WTC11 (cell line): ENCODE measurements at regions not wholly inside any gene's neighbourhood (a gene's known extent, or its start where the extent isn't known, plus 50 kb on each side); places are given as distances from the start of the nearest gene placed in this dataset.

Experiments used
- ATAC-seq: fragments of 200-7000 bp; cut with Tn5 transposase; 2 replicates; pipeline ENCODE4 v1.10.0; 2021; ENCODE audit warnings: mild to moderate bottlenecking, moderate library complexity
- CTCF ChIA-PET: fragments of 300-600 bp; sonication (Branson Sonifier 250); formaldehyde crosslinking; loops from one replicate; lab custom pipeline; 2021; ENCODE audit warnings: antibody characterized with exemption; lab: Charles Lee
- POLR2A ChIA-PET: fragments of 350-600 bp; sonication (Branson Sonifier 250); formaldehyde crosslinking; loops from one replicate; lab custom pipeline; 2021; ENCODE audit warnings: antibody characterized with exemption; lab: Charles Lee
- DNase-seq: peaks from one replicate; pipeline ENCODE4 v3.0.0; 2021; ENCODE audit warnings: low spot score
- H3K27ac Mint-ChIP-seq: 2 replicates; pipeline ENCODE4 v1.8.0; 2021; ENCODE audit warnings: mixed read lengths
- H3K27me3 Mint-ChIP-seq: 2 replicates; pipeline ENCODE4 v1.8.0; 2021; ENCODE audit warnings: low read depth, mild to moderate bottlenecking, moderate library complexity, mixed read lengths
- H3K36me3 Mint-ChIP-seq: 2 replicates; pipeline ENCODE4 v1.8.0; 2021; ENCODE audit warnings: mixed read lengths
- H3K4me1 Mint-ChIP-seq: 2 replicates; pipeline ENCODE4 v1.8.0; 2022; ENCODE audit warnings: mixed read lengths
- H3K4me3 Mint-ChIP-seq: 2 replicates; pipeline ENCODE4 v1.8.0; 2021; ENCODE audit warnings: mild to moderate bottlenecking, moderate library complexity, mixed read lengths
- H3K9me3 Mint-ChIP-seq: 2 replicates; pipeline ENCODE4 v1.8.0; 2021; ENCODE audit warnings: mixed read lengths
- ARID4B ChIP-seq: sonication (generic); formaldehyde crosslinking; IDR thresholded peaks from 2 replicates; pipeline ENCODE4 v1.8.0; 2023; ENCODE audit warnings: missing genetic modification reagents, mild to moderate bottlenecking, borderline replicate concordance
- CBFB ChIP-seq: sonication (generic); formaldehyde crosslinking; IDR thresholded peaks from 2 replicates; pipeline ENCODE4 v1.8.1; 2022; ENCODE audit warnings: mild to moderate bottlenecking, low read depth, missing genetic modification reagents
- CREB1 ChIP-seq: sonication (generic); formaldehyde crosslinking; IDR thresholded peaks from 2 replicates; pipeline ENCODE4 v1.8.0; 2023; ENCODE audit warnings: mild to moderate bottlenecking, missing genetic modification reagents
- ETV6 ChIP-seq: sonication (generic); formaldehyde crosslinking; IDR thresholded peaks from 2 replicates; pipeline ENCODE4 v1.8.1; 2022; ENCODE audit warnings: mild to moderate bottlenecking, missing genetic modification reagents
- GRHL2 ChIP-seq: fragments of 250-450 bp; sonication (Bioruptor Pico); IDR thresholded peaks from 2 replicates; pipeline ENCODE4 v1.8.0; 2022; ENCODE audit warnings: mild to moderate bottlenecking, moderate library complexity; ENCODE audit not compliant: insufficient replicate concordance, severe bottlenecking
- MLX ChIP-seq: sonication (generic); formaldehyde crosslinking; IDR thresholded peaks from 2 replicates; pipeline ENCODE4 v1.8.1; 2023; ENCODE audit warnings: mild to moderate bottlenecking, missing genetic modification reagents, moderate library complexity
- SMAD4 ChIP-seq: sonication (generic); formaldehyde crosslinking; IDR thresholded peaks from 2 replicates; pipeline ENCODE4 v1.8.0; 2022; ENCODE audit warnings: mild to moderate bottlenecking, missing genetic modification reagents
- ZNF317 ChIP-seq: sonication (generic); formaldehyde crosslinking; IDR thresholded peaks from 2 replicates; pipeline ENCODE4 v1.8.1; 2023; ENCODE audit warnings: low read depth, mild to moderate bottlenecking, moderate library complexity, missing genetic modification reagents, borderline replicate concordance
- ZNF512 ChIP-seq: sonication (generic); formaldehyde crosslinking; IDR thresholded peaks from 2 replicates; pipeline ENCODE4 v1.8.1; 2022; ENCODE audit warnings: missing genetic modification reagents, borderline replicate concordance
- TF ChIP-seq, protein P1 (sequence below): sonication (generic); formaldehyde crosslinking; IDR thresholded peaks from 2 replicates; pipeline ENCODE4 v1.8.1; 2023; ENCODE audit warnings: mild to moderate bottlenecking, missing genetic modification reagents, borderline replicate concordance
- TF ChIP-seq, protein P2 (sequence below): sonication (generic); formaldehyde crosslinking; IDR thresholded peaks from 2 replicates; pipeline ENCODE4 v1.8.0; 2022; ENCODE audit warnings: mild to moderate bottlenecking, missing genetic modification reagents
- TF ChIP-seq, protein P3 (sequence below): sonication (generic); formaldehyde crosslinking; IDR thresholded peaks from 2 replicates; pipeline ENCODE4 v1.8.1; 2023; ENCODE audit warnings: mild to moderate bottlenecking, moderate library complexity, missing genetic modification reagents

GRCh38 chr15:91478717-91479191 is 374.8 kb upstream of the SLCO3A1 start (continued):
- TF ChIP-seq, protein P1, sequence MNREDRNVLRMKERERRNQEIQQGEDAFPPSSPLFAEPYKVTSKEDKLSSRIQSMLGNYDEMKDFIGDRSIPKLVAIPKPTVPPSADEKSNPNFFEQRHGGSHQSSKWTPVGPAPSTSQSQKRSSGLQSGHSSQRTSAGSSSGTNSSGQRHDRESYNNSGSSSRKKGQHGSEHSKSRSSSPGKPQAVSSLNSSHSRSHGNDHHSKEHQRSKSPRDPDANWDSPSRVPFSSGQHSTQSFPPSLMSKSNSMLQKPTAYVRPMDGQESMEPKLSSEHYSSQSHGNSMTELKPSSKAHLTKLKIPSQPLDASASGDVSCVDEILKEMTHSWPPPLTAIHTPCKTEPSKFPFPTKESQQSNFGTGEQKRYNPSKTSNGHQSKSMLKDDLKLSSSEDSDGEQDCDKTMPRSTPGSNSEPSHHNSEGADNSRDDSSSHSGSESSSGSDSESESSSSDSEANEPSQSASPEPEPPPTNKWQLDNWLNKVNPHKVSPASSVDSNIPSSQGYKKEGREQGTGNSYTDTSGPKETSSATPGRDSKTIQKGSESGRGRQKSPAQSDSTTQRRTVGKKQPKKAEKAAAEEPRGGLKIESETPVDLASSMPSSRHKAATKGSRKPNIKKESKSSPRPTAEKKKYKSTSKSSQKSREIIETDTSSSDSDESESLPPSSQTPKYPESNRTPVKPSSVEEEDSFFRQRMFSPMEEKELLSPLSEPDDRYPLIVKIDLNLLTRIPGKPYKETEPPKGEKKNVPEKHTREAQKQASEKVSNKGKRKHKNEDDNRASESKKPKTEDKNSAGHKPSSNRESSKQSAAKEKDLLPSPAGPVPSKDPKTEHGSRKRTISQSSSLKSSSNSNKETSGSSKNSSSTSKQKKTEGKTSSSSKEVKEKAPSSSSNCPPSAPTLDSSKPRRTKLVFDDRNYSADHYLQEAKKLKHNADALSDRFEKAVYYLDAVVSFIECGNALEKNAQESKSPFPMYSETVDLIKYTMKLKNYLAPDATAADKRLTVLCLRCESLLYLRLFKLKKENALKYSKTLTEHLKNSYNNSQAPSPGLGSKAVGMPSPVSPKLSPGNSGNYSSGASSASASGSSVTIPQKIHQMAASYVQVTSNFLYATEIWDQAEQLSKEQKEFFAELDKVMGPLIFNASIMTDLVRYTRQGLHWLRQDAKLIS (CRISPR knock-in tag), result no peak

GRCh38 chr15:91480426-91480825 is 373.1 kb upstream of the SLCO3A1 start:
- no peak for ATAC-seq
- no peak for TF ChIP-seq MLX
- POLR2A ChIA-PET, result no interaction called here

DNA sequence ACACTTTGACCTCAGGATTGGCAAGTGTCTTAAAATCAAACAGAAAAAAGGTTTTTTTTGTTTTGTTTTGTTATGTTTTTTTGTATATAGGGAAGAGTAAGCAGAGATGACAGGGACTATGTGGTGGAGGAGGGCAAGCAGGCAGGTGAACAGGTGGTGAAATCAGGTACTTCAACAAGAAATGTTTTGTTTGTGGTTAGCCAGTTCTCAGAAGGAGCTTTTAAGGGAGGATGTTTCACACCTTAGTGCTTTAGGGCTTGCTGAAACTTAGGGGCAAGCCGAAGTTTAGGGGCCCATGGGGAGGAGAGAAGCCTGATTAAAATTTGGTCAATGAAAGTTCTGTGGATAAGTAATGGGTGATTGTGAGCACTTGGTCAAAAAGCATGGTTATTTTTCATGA is 370.7 kb upstream of the SLCO3A1 start:
- H3K27me3 Mint-ChIP-seq, result peaks cover 4% of the 10 kb centered on the region
- ATAC-seq, result no peak
- no peak for DNase-seq
- H3K27ac Mint-ChIP-seq, result no peak overlapping the region
- peaks cover 11% of the 10 kb centered on the region for H3K4me1 Mint-ChIP-seq
- TF ChIP-seq GRHL2 (CRISPR knock-in tag) (no peak), CBFB (CRISPR knock-in tag) (no peak)
- TF ChIP-seq, protein P2, sequence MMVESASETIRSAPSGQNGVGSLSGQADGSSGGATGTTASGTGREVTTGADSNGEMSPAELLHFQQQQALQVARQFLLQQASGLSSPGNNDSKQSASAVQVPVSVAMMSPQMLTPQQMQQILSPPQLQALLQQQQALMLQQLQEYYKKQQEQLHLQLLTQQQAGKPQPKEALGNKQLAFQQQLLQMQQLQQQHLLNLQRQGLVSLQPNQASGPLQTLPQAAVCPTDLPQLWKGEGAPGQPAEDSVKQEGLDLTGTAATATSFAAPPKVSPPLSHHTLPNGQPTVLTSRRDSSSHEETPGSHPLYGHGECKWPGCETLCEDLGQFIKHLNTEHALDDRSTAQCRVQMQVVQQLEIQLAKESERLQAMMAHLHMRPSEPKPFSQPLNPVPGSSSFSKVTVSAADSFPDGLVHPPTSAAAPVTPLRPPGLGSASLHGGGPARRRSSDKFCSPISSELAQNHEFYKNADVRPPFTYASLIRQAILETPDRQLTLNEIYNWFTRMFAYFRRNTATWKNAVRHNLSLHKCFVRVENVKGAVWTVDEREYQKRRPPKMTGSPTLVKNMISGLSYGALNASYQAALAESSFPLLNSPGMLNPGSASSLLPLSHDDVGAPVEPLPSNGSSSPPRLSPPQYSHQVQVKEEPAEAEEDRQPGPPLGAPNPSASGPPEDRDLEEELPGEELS (CRISPR knock-in tag), result no peak
- H3K36me3 Mint-ChIP-seq, result no peaks in the 10 kb centered on the region
- POLR2A ChIA-PET, result no interaction called here
- no peak overlapping the region for H3K4me3 Mint-ChIP-seq
- 0 out of 2 replicates have a peak, but pooled peaks cover 6% of the 10 kb centered on the region for H3K9me3 Mint-ChIP-seq
- CTCF ChIA-PET, result no interaction called here

More at GRCh38 chr15:91480426-91480825, 373.1 kb upstream of the SLCO3A1 start:
- Mint-ChIP-seq H3K36me3 (no peaks in the 10 kb centered on the region), H3K9me3 (no peaks in the 10 kb centered on the region), H3K4me1 (peaks cover 9% of the 10 kb centered on the region), H3K27me3 (peaks cover 4% of the 10 kb centered on the region), H3K4me3 (no peak overlapping the region), H3K27ac (no peak overlapping the region)
- DNase-seq, result no peak
- CTCF ChIA-PET, result no interaction called here

DNA sequence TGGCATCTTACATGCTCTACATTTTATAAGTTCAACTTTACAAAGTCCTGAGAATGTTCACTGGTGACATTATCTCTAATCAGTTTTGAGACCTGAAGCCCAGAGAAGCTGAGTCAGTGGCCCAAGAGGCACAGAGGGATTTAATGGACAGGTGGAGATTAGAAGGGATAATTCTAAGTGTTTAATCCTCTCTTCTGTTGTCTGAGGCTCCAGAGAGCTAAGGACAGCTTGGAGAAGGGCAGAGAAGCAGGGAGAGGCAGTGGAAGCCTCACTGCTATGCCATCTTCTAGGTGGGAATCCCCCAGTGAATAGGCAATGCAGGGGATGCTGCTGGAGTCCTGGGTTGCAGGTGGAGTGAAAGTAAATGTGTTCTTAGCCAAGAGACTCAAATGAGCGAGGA is 369.4 kb upstream of the SLCO3A1 start:
- DNase-seq (no peak), ATAC-seq (no peak)
- Mint-ChIP-seq H3K4me1 (peaks cover 24% of the 10 kb centered on the region), H3K36me3 (no peaks in the 10 kb centered on the region), H3K27me3 (peaks cover 4% of the 10 kb centered on the region), H3K4me3 (no peak overlapping the region), H3K27ac (no peak overlapping the region), H3K9me3 (0 out of 2 replicates have a peak, but pooled peaks cover 6% of the 10 kb centered on the region)
- POLR2A ChIA-PET, result no interaction called here
- TF ChIP-seq, protein P3, sequence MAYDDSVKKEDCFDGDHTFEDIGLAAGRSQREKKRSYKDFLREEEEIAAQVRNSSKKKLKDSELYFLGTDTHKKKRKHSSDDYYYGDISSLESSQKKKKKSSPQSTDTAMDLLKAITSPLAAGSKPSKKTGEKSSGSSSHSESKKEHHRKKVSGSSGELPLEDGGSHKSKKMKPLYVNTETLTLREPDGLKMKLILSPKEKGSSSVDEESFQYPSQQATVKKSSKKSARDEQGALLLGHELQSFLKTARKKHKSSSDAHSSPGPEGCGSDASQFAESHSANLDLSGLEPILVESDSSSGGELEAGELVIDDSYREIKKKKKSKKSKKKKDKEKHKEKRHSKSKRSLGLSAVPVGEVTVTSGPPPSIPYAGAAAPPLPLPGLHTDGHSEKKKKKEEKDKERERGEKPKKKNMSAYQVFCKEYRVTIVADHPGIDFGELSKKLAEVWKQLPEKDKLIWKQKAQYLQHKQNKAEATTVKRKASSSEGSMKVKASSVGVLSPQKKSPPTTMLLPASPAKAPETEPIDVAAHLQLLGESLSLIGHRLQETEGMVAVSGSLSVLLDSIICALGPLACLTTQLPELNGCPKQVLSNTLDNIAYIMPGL (CRISPR knock-in tag), result no peak
- TF ChIP-seq SMAD4 (CRISPR knock-in tag), result no peak
- TF ChIP-seq ETV6 (CRISPR knock-in tag), result no peak
- CTCF ChIA-PET, result no interaction called here

DNA sequence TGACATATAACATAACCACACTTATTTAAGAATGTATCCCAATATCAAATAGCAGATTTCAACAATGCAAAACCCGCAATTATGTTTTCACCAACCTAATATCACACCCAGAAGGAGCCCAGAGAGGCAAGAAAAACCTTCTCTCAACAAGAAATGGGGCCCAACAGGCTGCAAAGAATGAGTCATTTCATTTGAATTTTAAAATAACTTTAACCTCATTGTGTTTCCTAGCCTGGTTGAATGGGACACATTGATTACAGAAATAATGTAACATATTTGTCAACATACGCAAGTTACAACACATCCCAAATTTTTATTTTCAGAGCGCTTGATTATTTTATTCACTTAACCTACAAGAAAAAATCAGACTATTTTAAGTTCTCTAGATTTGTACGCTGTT is 365.1 kb upstream of the SLCO3A1 start:
- Mint-ChIP-seq H3K36me3 (no peaks in the 10 kb centered on the region), H3K4me1 (peaks cover 26% of the 10 kb centered on the region), H3K9me3 (peaks cover 6% of the 10 kb centered on the region; the same call in 1 of the 2 replicates), H3K4me3 (no peak overlapping the region), H3K27ac (no peak overlapping the region), H3K27me3 (peaks cover 4% of the 10 kb centered on the region)
- no peak for ATAC-seq
- ChIA-PET CTCF (no interaction called here), POLR2A (no interaction called here)
- no peak for DNase-seq
- no peak for TF ChIP-seq CREB1 (CRISPR knock-in tag)
- no peak for TF ChIP-seq ZNF317 (CRISPR knock-in tag)
- no peak for TF ChIP-seq ZNF512 (CRISPR knock-in tag)
- TF ChIP-seq ARID4B (CRISPR knock-in tag), result no peak
